KG1 (cell line): ENCODE measurements at regions not wholly inside any gene's neighbourhood (a gene's known extent, or its start where the extent isn't known, plus 50 kb on each side); places are given as distances from the start of the nearest gene placed in this dataset.
"Not testable (repeated sequence)": the region's sequence is repeated elsewhere in the genome, so short reads cannot be mapped to it uniquely, and the experiment has no call there.

Experiments used
- DNase-seq: peaks from one replicate; lab custom pipeline; 2025; lab: John Stamatoyannopoulos, UW

DNA sequence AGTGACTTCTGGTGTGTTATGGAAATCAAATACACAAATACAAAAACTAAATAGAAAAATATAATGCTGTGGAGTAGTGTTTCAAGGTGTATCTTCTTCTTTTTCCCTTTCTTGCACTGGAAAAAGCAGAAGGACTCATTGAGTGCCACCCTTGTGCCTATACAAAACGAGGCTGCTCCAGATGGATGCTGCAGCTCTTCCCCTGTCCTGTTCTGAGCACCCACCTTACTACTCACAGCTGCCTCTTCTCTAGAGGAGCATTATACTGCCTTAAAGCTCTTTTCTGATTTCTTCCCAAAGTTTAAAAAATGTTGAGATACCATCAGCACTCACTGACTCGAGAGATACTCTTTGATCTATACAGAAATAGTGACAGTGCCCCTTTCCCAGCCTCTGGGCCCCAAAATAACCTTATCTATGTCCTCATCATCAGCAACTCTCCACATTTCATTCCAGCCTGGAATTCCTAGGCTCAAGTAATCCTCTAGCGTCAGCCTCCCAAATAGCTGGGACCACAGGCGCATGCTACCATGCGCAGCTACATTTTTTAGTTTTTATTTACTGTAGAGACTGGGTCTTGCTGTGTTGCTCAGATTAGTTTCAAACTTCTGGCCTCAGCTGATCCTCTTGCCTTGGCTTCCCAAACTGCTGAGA is 1356.1 kb upstream of the NRXN1 start:
- no peak for DNase-seq

GRCh38 chr2:52386433-52387030 is 1354.6 kb upstream of the NRXN1 start:
- no peak for DNase-seq

DNA sequence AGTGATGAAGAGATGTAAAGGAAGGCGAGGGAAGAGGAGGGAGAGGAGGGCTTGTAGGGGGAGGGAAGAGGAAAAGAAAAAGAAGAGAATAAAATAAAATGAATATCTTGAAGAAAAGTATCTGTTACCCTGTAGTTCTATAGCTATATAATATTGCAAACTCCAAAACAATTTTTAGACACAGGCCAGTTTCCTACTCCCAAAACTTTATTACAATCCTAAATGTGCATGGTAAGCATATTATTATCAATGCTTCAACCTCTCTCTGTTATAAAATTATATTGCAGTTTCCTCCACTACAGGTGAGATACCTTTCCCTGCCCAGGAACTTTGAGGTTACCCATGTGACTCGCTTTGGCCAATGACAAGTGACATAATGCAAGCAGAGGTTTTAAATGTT is 1351.6 kb upstream of the NRXN1 start:
- no peak for DNase-seq

- no peak for DNase-seq
Measured at GRCh38 chr2:52369178-52369577, 1337.2 kb upstream of the NRXN1 start.

DNA sequence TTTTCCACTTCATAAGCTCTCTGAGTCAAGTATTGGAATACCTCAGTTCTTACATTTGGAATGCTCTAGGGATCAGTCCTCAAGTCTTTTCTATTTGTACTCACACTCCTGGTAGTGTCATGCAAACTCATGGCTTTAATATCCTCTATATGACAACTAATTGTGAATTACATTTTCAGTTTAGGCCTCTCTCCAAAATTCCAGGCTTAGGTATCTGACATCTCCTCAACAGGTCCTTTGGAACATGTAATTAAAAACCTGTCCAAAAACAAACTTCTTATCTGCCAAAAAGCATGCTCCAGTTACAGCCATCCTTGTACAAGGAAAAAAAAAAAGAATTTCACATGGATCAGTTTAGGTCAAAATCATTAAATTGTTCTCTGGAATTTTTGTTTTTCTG is 1336.2 kb upstream of the NRXN1 start:
- DNase-seq: no peak

DNA sequence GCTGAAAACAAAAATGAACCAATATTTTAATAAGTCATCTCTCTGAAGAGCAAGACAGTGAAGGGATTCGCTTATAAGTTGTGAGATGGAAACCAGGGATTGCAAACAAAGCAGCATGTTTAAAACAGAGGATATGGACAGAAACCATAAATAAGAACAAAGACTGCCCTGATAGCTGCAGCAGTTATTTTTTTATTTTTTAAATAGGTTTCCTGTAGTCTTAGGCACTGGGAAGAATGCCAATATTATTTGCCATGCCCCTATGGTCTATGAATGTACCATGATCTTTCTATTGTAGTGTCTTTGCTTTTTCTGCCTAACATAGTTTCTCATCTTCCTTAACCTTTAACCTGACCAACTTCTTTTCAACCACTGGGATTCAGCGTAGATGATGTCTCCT is 1334.0 kb upstream of the NRXN1 start:
- no peak for DNase-seq

- DNase-seq: no peak
Measured at GRCh38 chr2:52356556-52356955, 1324.6 kb upstream of the NRXN1 start.

- DNase-seq: no peak
Measured at GRCh38 chr2:52347292-52347691, 1315.4 kb upstream of the NRXN1 start.

DNA sequence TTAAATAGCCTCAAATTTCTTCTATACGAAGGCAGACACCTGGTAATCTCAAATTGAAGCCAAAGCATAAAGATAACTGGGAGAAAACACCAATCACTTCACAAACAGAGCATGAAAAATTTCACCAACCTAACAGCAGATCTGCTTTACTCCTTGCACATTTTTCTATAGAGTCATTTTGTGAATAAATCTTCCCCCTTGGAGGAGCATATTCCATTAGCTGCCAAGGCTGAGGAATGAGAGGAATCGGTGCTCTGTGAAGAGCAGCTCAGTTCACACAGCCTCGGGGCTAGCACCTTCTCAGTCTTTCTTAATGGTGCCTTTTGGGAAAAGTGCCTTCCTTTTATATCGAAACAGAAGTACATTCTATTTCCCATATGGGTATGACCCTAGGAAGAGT is 1313.7 kb upstream of the NRXN1 start:
- DNase-seq: no peak

GRCh38 chr2:52345082-52345481 is 1313.2 kb upstream of the NRXN1 start:
- DNase-seq: no peak

GRCh38 chr2:52343706-52344266 is 1311.9 kb upstream of the NRXN1 start:
- no peak for DNase-seq

DNA sequence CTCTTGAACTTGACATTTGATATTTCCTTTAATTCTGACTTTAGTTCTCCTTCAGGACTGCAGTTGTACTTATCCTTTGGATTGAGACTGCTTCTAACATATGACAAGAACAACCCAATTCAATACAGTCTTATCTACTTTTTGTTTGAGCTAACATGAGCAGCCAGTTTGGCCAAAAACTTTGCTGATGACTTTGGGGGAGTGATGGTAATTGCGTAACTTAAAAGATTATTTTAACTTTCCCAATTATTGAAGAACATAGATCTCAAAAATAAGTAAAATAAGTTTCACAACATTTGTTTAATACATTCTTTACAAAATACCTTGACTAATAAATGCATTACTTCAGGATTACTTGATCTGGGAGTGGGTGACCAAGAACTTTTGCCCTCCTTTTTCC is 1311.1 kb upstream of the NRXN1 start:
- no peak for DNase-seq

DNA sequence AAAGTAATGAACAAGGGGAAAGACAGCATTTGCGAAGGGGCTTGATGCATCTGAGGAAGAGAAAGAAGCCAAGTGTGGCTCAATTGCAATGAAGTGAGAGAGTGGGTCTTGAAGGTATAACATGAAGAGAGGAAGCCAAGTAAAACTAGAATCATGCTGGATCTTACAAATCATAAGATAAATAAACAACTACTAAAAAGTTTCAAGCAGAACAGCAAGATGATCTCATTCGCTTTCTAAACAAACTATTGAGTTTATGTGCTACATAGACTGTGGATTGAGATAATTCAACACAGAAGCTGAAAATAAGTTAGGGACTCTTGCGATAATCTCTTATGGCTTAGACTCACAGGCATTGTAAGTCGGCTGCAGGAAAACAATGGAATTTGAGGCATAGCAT is 1310.5 kb upstream of the NRXN1 start:
- no peak for DNase-seq

GRCh38 chr2:52341732-52342131 is 1309.8 kb upstream of the NRXN1 start:
- no peak for DNase-seq

GRCh38 chr2:52340171-52340570 is 1308.2 kb upstream of the NRXN1 start:
- no peak for DNase-seq

DNA sequence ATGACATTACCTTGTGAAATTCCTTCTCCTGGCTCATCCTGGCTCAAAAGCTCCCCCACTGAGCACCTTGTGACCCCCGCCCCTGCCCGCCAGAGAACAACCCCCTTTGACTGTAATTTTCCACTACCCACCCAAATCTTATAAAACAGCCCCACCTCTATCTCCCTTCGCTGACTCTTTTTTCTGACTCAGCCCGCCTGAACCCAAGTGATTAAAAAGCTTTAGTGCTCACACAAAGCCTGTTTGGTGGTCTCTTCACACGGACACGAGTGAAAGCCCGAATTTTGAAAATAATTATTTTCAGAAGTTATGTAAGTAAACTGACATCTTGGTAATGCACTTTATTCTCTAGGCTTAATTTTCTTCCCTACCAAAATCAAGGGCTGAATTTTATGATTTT is 1305.9 kb upstream of the NRXN1 start:
- DNase-seq: not testable (repeated sequence)

- no peak for DNase-seq
Measured at GRCh38 chr2:52336951-52337350, 1305.0 kb upstream of the NRXN1 start.

GRCh38 chr2:52335727-52336126 is 1303.8 kb upstream of the NRXN1 start:
- no peak for DNase-seq

GRCh38 chr2:52334185-52334584 is 1302.3 kb upstream of the NRXN1 start:
- DNase-seq: no peak

DNA sequence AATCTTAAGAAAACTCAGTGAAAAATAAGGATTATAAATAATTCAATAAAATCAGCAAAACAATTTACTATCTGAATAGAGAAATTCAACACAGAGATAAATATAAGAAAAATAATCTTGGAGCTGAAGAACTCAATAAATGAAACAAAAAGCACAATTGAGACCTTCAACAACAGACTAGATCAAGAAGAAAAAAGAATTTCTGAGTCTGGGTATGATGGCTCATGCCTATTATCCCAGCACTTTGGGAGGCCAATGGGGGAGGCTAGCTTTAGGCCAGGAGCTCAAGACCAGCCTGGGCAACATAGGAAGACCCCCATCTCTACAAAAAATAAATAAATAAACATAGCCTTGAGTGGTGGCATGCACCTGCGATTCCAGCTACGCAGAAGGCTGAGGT is 1295.7 kb upstream of the NRXN1 start:
- no peak for DNase-seq

- DNase-seq: no peak
Measured at GRCh38 chr2:52314231-52314630, 1282.3 kb upstream of the NRXN1 start.

GRCh38 chr2:52312486-52312885 is 1280.6 kb upstream of the NRXN1 start:
- no peak for DNase-seq

GRCh38 chr2:52311862-52312261 is 1279.9 kb upstream of the NRXN1 start:
- DNase-seq: no peak

GRCh38 chr2:52308156-52308555 is 1276.2 kb upstream of the NRXN1 start:
- no peak for DNase-seq
